Endothelial cell of umbilical vein (primary cell): ENCODE measurements at regions not wholly inside any gene's neighbourhood (a gene's known extent, or its start where the extent isn't known, plus 50 kb on each side); places are given as distances from the start of the nearest gene placed in this dataset.

ENCODE experiments used
- BruUV-seq: library from RNA; stranded (reverse); fragments of 400-500 nt; replicated peaks from 2 replicates; lab custom pipeline; 2021; lab: Mats Ljungman, UMichigan
- CTCF ChIA-PET: fragments of 300-600, 350-600 bp; sonication (Branson Sonifier 250); formaldehyde crosslinking; loops from one replicate; lab custom pipeline; 2021; ENCODE audit warnings: antibody characterized with exemption, inconsistent platforms; lab: Charles Lee
- POLR2A ChIA-PET: fragments of 300-600, 350-600 bp; sonication (Branson Sonifier 250); formaldehyde crosslinking; loops from one replicate; lab custom pipeline; 2021; ENCODE audit warnings: antibody characterized with exemption, inconsistent platforms; lab: Charles Lee
- DNase-seq: peaks from one replicate; pipeline ENCODE4 v3.0.0-alpha.2; 2011; ENCODE audit warnings: low read depth, low spot score
- FAIRE-seq: peaks from 2 replicates; lab custom pipeline; 2011; peaks lifted over from hg19 to GRCh38; lab: Jason Lieb, UNC
- H2AFZ ChIP-seq: 2 replicates; pipeline ENCODE4 v1.6.0; 2012; ENCODE audit warnings: low read depth, low read length, control low read depth, inconsistent platforms
- H3K27ac ChIP-seq: 2 replicates; pipeline ENCODE4 v1.5.1; 2011; ENCODE audit warnings: low read depth, mild to moderate bottlenecking, control low read depth, low read length, moderate library complexity; ENCODE audit not compliant: insufficient read depth
- H3K27me3 ChIP-seq, 2 experiments: 2 replicates each; pipeline versions ENCODE4 v1.6.0 to v1.6.1; 2011; ENCODE audit warnings: low read length in 2 of 2, mixed read lengths in 1 of 2; ENCODE audit not compliant: control insufficient read depth in 2 of 2, insufficient read depth in 2 of 2
- H3K36me3 ChIP-seq, 2 experiments: 2 replicates in 1 of 2; 3 replicates in 1 of 2; pipeline ENCODE4 v1.5.1; 2011; ENCODE audit warnings: low read length in 2 of 2, mild to moderate bottlenecking in 1 of 2, moderate library complexity in 1 of 2; ENCODE audit not compliant: control insufficient read depth in 2 of 2, insufficient read depth in 2 of 2; ENCODE audit errors: extremely low read depth in 1 of 2
- H3K4me1 ChIP-seq: 3 replicates; pipeline ENCODE4 v1.5.1; 2011; ENCODE audit warnings: mild to moderate bottlenecking, low read length; ENCODE audit not compliant: control insufficient read depth, insufficient read depth; ENCODE audit errors: extremely low read depth
- H3K4me2 ChIP-seq: 2 replicates; pipeline ENCODE4 v1.6.1; 2011; ENCODE audit warnings: low read length, control low read depth, mixed read lengths; ENCODE audit not compliant: insufficient read depth
- H3K4me3 ChIP-seq, 3 experiments: fragments of 200-600 bp in 1 of 3; sonication (generic), shearing (Covaris generic) in 1 of 3; replicated peaks in 1 of 3; 2 replicates each; pipeline ENCODE4 v1.5.1; 2011 to 2016; ENCODE audit warnings: control low read depth in 3 of 3, low read length in 3 of 3, mild to moderate bottlenecking in 2 of 3, inconsistent platforms in 1 of 3, low read depth in 1 of 3, moderate library complexity in 1 of 3; ENCODE audit not compliant: insufficient read depth in 1 of 3
- H3K79me2 ChIP-seq: 2 replicates; pipeline ENCODE4 v1.6.0; 2012; ENCODE audit warnings: low read length, inconsistent platforms; ENCODE audit not compliant: control insufficient read depth, insufficient read depth
- H3K9ac ChIP-seq: replicated peaks from 2 replicates; pipeline ENCODE3; 2011; ENCODE audit warnings: low read length, control low read depth; ENCODE audit not compliant: insufficient read depth; ENCODE audit errors: extremely low read depth
- H3K9me1 ChIP-seq: replicated peaks from 3 replicates; pipeline ENCODE4 v1.6.0; 2011; ENCODE audit warnings: mild to moderate bottlenecking, low read length; ENCODE audit not compliant: control insufficient read depth, insufficient read depth; ENCODE audit errors: extremely low read depth
- H3K9me3 ChIP-seq: replicated peaks from 2 replicates; pipeline ENCODE4 v1.5.1; 2012; ENCODE audit warnings: low read length, inconsistent platforms; ENCODE audit not compliant: control insufficient read depth, insufficient read depth
- H4K20me1 ChIP-seq: replicated peaks from 2 replicates; pipeline ENCODE3; 2011; ENCODE audit warnings: mild to moderate bottlenecking, low read length; ENCODE audit not compliant: control insufficient read depth, insufficient read depth; ENCODE audit errors: extremely low read depth
- EZH2 ChIP-seq: IDR thresholded peaks from 2 replicates; pipeline ENCODE4 v1.6.1; 2012; ENCODE audit warnings: borderline replicate concordance, low read depth, mild to moderate bottlenecking, moderate library complexity, low read length, inconsistent platforms; ENCODE audit not compliant: severe bottlenecking
- FOS ChIP-seq: IDR thresholded peaks from 2 replicates; pipeline ENCODE4 v1.6.1; 2011; ENCODE audit warnings: mild to moderate bottlenecking, low read length, moderate library complexity, borderline replicate concordance; ENCODE audit not compliant: insufficient read depth
- GATA2 ChIP-seq: IDR thresholded peaks from 2 replicates; pipeline ENCODE4 v1.7.0; 2011; ENCODE audit warnings: low read depth, mild to moderate bottlenecking, moderate library complexity, mixed read lengths, low read length; ENCODE audit not compliant: insufficient read length, insufficient read depth
- JUN ChIP-seq: IDR thresholded peaks from 2 replicates; pipeline ENCODE4 v1.6.1; 2011; ENCODE audit warnings: borderline replicate concordance, low read depth; ENCODE audit not compliant: insufficient read length, insufficient read depth
- MYC ChIP-seq: IDR thresholded peaks from one replicate; pipeline ENCODE4 v1.6.1; 2011; ENCODE audit warnings: mild to moderate bottlenecking, low read depth, low read length
- POLR2A ChIP-seq: IDR thresholded peaks from 2 replicates; pipeline ENCODE4 v1.6.1; 2012; ENCODE audit warnings: low read depth, mild to moderate bottlenecking, control low read depth, low read length
- POLR2AphosphoS5 ChIP-seq: IDR thresholded peaks from 2 replicates; pipeline ENCODE4 v1.6.1; 2012; ENCODE audit warnings: low read depth, mild to moderate bottlenecking, control low read depth, low read length, moderate library complexity; ENCODE audit not compliant: insufficient read depth
- dilution Hi-C: fragments of 300-500 bp; cut with MboI; formaldehyde crosslinking; loops from one replicate; pipeline ENCODE4 v1.15.0; 2019; ENCODE audit warnings: low sequenced_read_pairs; ENCODE audit not compliant: extremely low pct_ligation_motif_present
- intact Hi-C: fragments of 100-400 bp; cut with micrococcal nuclease; formaldehyde crosslinking; loops from one replicate; pipeline ENCODE4 v1.10.0; 2022
- TF ChIP-seq, protein P1 (sequence below), 2 donors: IDR thresholded peaks; 1 replicate in 1 of 2; 2 replicates in 1 of 2; pipeline ENCODE4 v1.5.1; 2011; ENCODE audit warnings: low read length in 2 of 2, mild to moderate bottlenecking in 2 of 2, moderate library complexity in 2 of 2, control low read depth in 1 of 2, inconsistent platforms in 1 of 2, low read depth in 1 of 2; ENCODE audit not compliant: insufficient read depth in 1 of 2; ENCODE audit errors: extremely low read depth in 1 of 2
- TF ChIP-seq, protein P2 (sequence below): IDR thresholded peaks from 2 replicates; pipeline ENCODE4 v1.6.1; 2011; ENCODE audit not compliant: insufficient read depth, insufficient read length

DNA sequence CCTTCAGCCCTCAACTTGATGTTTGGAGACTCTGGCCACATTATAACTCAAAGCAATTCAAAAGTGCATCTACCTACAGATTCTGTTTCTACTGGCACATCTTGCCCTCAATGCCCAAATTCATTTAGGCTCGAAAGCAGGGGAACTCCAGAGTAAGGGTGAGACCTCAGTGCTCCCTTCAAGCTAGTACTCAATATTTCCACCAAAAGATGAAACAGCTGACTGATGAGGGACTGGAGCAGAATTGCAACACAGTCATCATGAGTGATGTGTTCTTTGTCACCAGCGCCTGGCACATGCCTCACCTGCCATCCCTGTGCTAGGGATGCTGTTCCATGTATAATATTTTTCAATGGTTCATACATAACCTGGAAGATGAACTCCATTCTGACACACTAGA, 247.3 kb downstream of the DSEL start:
- no peaks in the 10 kb centered on the region for H3K9me3 ChIP-seq
- intact Hi-C loops: no loop called here
- no peaks in the 10 kb centered on the region for H4K20me1 ChIP-seq
- H3K9ac ChIP-seq: no peak overlapping the region
- no peaks in the 10 kb centered on the region for H3K27me3 ChIP-seq
- H3K9me1 ChIP-seq: no peaks in the 10 kb centered on the region
- H3K36me3 ChIP-seq: no peaks in the 10 kb centered on the region
- POLR2A ChIA-PET: no interaction called here
- no TSS peak for BruUV-seq
- TF ChIP-seq, protein P1, sequence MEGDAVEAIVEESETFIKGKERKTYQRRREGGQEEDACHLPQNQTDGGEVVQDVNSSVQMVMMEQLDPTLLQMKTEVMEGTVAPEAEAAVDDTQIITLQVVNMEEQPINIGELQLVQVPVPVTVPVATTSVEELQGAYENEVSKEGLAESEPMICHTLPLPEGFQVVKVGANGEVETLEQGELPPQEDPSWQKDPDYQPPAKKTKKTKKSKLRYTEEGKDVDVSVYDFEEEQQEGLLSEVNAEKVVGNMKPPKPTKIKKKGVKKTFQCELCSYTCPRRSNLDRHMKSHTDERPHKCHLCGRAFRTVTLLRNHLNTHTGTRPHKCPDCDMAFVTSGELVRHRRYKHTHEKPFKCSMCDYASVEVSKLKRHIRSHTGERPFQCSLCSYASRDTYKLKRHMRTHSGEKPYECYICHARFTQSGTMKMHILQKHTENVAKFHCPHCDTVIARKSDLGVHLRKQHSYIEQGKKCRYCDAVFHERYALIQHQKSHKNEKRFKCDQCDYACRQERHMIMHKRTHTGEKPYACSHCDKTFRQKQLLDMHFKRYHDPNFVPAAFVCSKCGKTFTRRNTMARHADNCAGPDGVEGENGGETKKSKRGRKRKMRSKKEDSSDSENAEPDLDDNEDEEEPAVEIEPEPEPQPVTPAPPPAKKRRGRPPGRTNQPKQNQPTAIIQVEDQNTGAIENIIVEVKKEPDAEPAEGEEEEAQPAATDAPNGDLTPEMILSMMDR (IDR thresholded peaks at IDR 0.05; ENCODE audit: extremely low read depth in 1 of 2, insufficient read depth in 1 of 2, low read depth in 1 of 2, low read length in 2 of 2): no peak
- no peak for TF ChIP-seq GATA2
- no peak overlapping the region for H3K4me2 ChIP-seq
- H3K79me2 ChIP-seq: no peaks in the 10 kb centered on the region
- H3K27ac ChIP-seq: no peak overlapping the region
- DNase-seq (no peak), FAIRE-seq (no peak)
- H3K4me1 ChIP-seq: peaks cover 30% of the 10 kb centered on the region
- CTCF ChIA-PET: no interaction called here
- no peak overlapping the region for H2AFZ ChIP-seq
- H3K4me3 ChIP-seq: no peak overlapping the region
- dilution Hi-C loops: no loop called here

DNA sequence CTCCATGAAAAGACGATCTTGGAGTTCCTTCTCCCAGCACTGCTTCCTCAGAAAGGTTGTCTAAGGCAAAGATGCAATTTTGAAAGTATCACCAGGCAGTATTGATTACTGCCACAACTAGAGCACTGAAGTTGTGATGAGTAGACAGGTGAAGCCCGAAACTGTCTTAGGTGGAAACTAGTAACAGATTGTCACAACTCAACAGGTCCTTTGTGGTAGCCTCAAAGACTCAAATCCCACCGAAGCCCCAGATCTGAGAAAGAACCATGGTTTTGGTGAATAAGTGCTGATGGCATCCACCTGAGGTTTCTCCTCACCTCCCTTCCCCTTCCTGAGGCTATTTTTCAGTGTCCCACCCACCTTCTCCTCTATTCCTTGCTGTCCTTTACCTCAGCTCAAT, 248.0 kb downstream of the DSEL start:
- FAIRE-seq (no peak), DNase-seq (no peak)
- Histone ChIP-seq H3K36me3 (no peaks in the 10 kb centered on the region), H3K27me3 (no peaks in the 10 kb centered on the region), H3K4me3 (no peak overlapping the region), H3K4me1 (peaks cover 30% of the 10 kb centered on the region), H3K9ac (no peak overlapping the region), H3K27ac (no peak overlapping the region), H2AFZ (no peak overlapping the region), H3K4me2 (no peak overlapping the region), H4K20me1 (no peaks in the 10 kb centered on the region), H3K79me2 (no peaks in the 10 kb centered on the region), H3K9me3 (no peaks in the 10 kb centered on the region), H3K9me1 (no peaks in the 10 kb centered on the region)
- BruUV-seq: no TSS peak
- dilution Hi-C loops (no loop called here), intact Hi-C loops (no loop called here)
- TF ChIP-seq MYC (no peak), GATA2 (no peak), FOS (no peak), POLR2AphosphoS5 (no peak), POLR2A (no peak), JUN (no peak), EZH2 (no peak)
- TF ChIP-seq, protein P2, sequence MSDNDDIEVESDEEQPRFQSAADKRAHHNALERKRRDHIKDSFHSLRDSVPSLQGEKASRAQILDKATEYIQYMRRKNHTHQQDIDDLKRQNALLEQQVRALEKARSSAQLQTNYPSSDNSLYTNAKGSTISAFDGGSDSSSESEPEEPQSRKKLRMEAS: no peak
- TF ChIP-seq, protein P1 (IDR thresholded peaks at IDR 0.05; ENCODE audit: extremely low read depth in 1 of 2, insufficient read depth in 1 of 2, low read depth in 1 of 2, low read length in 2 of 2): no peak
- ChIA-PET CTCF (no interaction called here), POLR2A (no interaction called here)
